ENCODE measurements at regions not wholly inside any gene's neighbourhood (a gene's known extent, or its start where the extent isn't known, plus 50 kb on each side); places are given as distances from the start of the nearest gene placed in this dataset.
"Not testable (repeated sequence)": the region's sequence is repeated elsewhere in the genome, so short reads cannot be mapped to it uniquely, and the experiment has no call there.

DNA sequence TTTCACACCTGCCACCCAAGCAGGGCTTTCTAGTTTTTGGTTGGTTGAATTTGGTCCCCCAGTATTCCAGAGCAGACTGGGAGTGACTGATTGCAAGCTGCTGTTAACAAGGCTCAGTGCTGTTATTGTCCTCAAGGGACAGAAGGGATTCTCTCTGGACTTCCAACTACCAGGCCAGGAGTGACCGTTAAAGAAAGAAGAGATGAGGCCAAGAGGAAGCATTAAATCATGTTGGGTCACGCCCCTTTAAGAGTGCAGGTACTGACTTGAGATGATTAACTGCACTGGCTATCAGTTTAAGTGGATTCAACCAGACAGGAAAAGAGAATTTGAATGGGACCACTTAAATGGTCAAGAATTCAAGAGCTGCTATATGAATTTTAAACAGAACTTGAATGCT, 220.8 kb upstream of the PCSK5 start:
- H3K9me3 Mint-ChIP-seq, result peaks cover 3% of the 10 kb centered on the region
- H3K4me1 Mint-ChIP-seq, result peaks cover 48% of the 10 kb centered on the region
- H3K36me3 Mint-ChIP-seq (ENCODE audit: low read depth), result no peaks in the 10 kb centered on the region
- no peaks in the 10 kb centered on the region for H3K27me3 Mint-ChIP-seq (ENCODE audit: low read depth)
- no peak overlapping the region for H3K4me3 Mint-ChIP-seq
- TF ChIP-seq, protein P1, sequence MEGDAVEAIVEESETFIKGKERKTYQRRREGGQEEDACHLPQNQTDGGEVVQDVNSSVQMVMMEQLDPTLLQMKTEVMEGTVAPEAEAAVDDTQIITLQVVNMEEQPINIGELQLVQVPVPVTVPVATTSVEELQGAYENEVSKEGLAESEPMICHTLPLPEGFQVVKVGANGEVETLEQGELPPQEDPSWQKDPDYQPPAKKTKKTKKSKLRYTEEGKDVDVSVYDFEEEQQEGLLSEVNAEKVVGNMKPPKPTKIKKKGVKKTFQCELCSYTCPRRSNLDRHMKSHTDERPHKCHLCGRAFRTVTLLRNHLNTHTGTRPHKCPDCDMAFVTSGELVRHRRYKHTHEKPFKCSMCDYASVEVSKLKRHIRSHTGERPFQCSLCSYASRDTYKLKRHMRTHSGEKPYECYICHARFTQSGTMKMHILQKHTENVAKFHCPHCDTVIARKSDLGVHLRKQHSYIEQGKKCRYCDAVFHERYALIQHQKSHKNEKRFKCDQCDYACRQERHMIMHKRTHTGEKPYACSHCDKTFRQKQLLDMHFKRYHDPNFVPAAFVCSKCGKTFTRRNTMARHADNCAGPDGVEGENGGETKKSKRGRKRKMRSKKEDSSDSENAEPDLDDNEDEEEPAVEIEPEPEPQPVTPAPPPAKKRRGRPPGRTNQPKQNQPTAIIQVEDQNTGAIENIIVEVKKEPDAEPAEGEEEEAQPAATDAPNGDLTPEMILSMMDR (IDR thresholded peaks at IDR 0.05; ENCODE audit: unreplicated experiment in 3 of 3), result no peak
- H3K27ac Mint-ChIP-seq, result no peak overlapping the region

- Mint-ChIP-seq H3K27ac (no peak overlapping the region), H3K9me3 (peaks cover 3% of the 10 kb centered on the region), H3K36me3 (ENCODE audit: low read depth) (no peaks in the 10 kb centered on the region), H3K27me3 (ENCODE audit: low read depth) (no peaks in the 10 kb centered on the region), H3K4me1 (peaks cover 46% of the 10 kb centered on the region), H3K4me3 (no peak overlapping the region)
- TF ChIP-seq, protein P1 (IDR thresholded peaks at IDR 0.05; ENCODE audit: unreplicated experiment in 3 of 3), result no peak
These were observed 219.1 kb upstream of the PCSK5 start for GRCh38 chr9:75671354-75671753.

DNA sequence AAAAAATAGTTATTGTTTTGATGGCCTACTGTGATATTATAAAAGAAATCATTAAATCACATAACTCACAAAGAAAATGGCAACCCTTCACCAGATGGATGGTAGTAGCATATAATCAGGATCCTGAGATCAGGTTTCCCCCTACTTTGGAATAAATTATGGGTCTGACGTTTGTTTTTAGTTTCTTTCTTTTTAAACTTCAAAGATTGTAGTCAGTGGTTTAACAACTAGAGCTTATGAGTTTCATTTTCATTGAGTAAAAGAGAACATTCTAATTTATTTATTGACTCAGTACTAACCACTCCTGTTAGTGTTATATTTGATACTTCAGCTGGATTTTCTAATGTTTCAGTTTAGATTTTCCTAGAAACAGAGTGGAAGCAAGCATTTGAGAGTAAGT, 218.0 kb upstream of the PCSK5 start:
- Mint-ChIP-seq H3K9me3 (peaks cover 3% of the 10 kb centered on the region), H3K27ac (no peak overlapping the region), H3K4me3 (no peak overlapping the region), H3K27me3 (ENCODE audit: low read depth) (no peaks in the 10 kb centered on the region), H3K4me1 (peaks cover 39% of the 10 kb centered on the region), H3K36me3 (ENCODE audit: low read depth) (no peaks in the 10 kb centered on the region)
- TF ChIP-seq, protein P1 (IDR thresholded peaks at IDR 0.05; ENCODE audit: unreplicated experiment in 3 of 3), result no peak

DNA sequence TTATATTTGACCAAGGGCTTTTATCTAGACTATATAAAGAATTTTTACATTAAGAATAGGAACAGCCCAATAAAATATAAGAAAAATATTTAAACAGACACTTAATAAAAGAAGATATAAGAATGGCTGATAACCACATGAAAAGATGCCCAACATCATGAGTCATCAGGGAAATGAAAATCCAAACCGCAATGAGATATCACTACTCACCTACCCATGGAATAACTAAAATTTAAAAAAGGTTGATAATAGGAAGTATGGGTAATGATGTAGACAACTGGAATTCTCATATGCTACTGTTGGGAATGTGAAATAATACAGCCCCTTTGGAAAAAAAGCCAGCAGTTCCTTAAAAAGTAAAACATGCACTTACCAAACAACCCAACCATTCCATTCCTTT, 206.9 kb upstream of the PCSK5 start:
- Mint-ChIP-seq H3K9me3 (peaks cover 5% of the 10 kb centered on the region), H3K36me3 (ENCODE audit: low read depth) (no peaks in the 10 kb centered on the region), H3K27ac (no peak overlapping the region), H3K4me1 (no peaks in the 10 kb centered on the region), H3K4me3 (no peak overlapping the region), H3K27me3 (ENCODE audit: low read depth) (no peaks in the 10 kb centered on the region)
- TF ChIP-seq, protein P1 (IDR thresholded peaks at IDR 0.05; ENCODE audit: unreplicated experiment in 3 of 3), result no peak

DNA sequence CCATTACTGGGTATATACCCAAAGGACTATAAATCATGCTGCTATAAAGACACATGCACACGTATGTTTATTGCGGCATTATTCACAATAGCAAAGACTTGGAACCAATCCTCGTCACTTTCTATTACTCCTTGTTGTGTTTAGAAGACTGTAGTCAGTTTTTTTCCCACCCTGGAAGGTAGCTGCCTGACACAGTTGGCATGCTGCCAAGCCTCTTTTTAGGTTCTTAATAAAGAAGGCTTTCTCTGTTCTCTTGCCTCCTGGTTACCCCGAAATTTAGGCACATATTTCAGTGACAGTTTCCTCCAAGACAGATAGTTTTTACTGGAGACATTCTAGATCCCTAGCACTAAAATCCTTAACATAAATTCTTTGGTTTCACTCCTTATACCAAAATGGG, 205.4 kb upstream of the PCSK5 start:
- H3K4me3 Mint-ChIP-seq, result no peak overlapping the region
- no peaks in the 10 kb centered on the region for H3K36me3 Mint-ChIP-seq (ENCODE audit: low read depth)
- H3K4me1 Mint-ChIP-seq, result no peaks in the 10 kb centered on the region
- TF ChIP-seq, protein P1 (IDR thresholded peaks at IDR 0.05; ENCODE audit: unreplicated experiment in 3 of 3), result no peak
- peaks cover 7% of the 10 kb centered on the region for H3K9me3 Mint-ChIP-seq
- no peaks in the 10 kb centered on the region for H3K27me3 Mint-ChIP-seq (ENCODE audit: low read depth)
- H3K27ac Mint-ChIP-seq, result no peak overlapping the region

- Mint-ChIP-seq H3K9me3 (peaks cover 7% of the 10 kb centered on the region), H3K27me3 (ENCODE audit: low read depth) (no peaks in the 10 kb centered on the region), H3K27ac (no peak overlapping the region), H3K4me1 (no peaks in the 10 kb centered on the region), H3K36me3 (ENCODE audit: low read depth) (no peaks in the 10 kb centered on the region), H3K4me3 (no peak overlapping the region)
- TF ChIP-seq, protein P1 (IDR thresholded peaks at IDR 0.05; ENCODE audit: unreplicated experiment in 3 of 3), result no peak
These were observed 203.0 kb upstream of the PCSK5 start for GRCh38 chr9:75687359-75687953.

- H3K27me3 Mint-ChIP-seq (ENCODE audit: low read depth); H3K4me3 Mint-ChIP-seq; H3K4me1 Mint-ChIP-seq; H3K9me3 Mint-ChIP-seq; H3K36me3 Mint-ChIP-seq (ENCODE audit: low read depth); H3K27ac Mint-ChIP-seq: not testable (repeated sequence)
These were observed 199.9 kb upstream of the PCSK5 start for GRCh38 chr9:75690551-75690950.

Data from nephron (organoid).